ENCODE measurements at regions not wholly inside any gene's neighbourhood (a gene's known extent, or its start where the extent isn't known, plus 50 kb on each side); places are given as distances from the start of the nearest gene placed in this dataset.

- no peaks in the 10 kb centered on the region for H3K36me3 ChIP-seq
- ATAC-seq (no peak), DNase-seq (no peak)
- H3K27ac ChIP-seq: no peak overlapping the region
- H3K4me3 ChIP-seq: no peak overlapping the region
- TF ChIP-seq POLR2A (IDR thresholded peaks at IDR 0.05) (no peak), CTCF (IDR thresholded peaks at IDR 0.05) (peak in 6 of 12 donors; percentile 11 to 25 (median 19))
- H3K27me3 ChIP-seq: no peaks in the 10 kb centered on the region
- intact Hi-C loops (cut with DNase I): no loop called here
- H3K4me1 ChIP-seq: peaks cover 0 to 2% (median 0%) of the 10 kb centered on the region in 12 donors
- peaks cover 0 to 3% (median 0%) of the 10 kb centered on the region in 12 donors for H3K9me3 ChIP-seq
- WGBS, 4 donors: 93 to 100% (median 97%) methylated on average over 1 of the region's 1 CpG
Measured at GRCh38 chr2:187174582-187174981, 273.5 kb downstream of the CALCRL start.

GRCh38 chr2:187171318-187171717, 276.7 kb downstream of the CALCRL start:
- Histone ChIP-seq H3K36me3 (no peaks in the 10 kb centered on the region), H3K4me1 (peaks cover 0 to 14% (median 0%) of the 10 kb centered on the region in 12 donors), H3K4me3 (no peak overlapping the region), H3K27ac (no peak overlapping the region), H3K9me3 (peaks cover 0 to 3% (median 0%) of the 10 kb centered on the region in 12 donors), H3K27me3 (no peaks in the 10 kb centered on the region)
- ATAC-seq (no peak), DNase-seq (no peak)
- no peak for TF ChIP-seq CTCF (IDR thresholded peaks at IDR 0.05)
- TF ChIP-seq POLR2A (IDR thresholded peaks at IDR 0.05): no peak
- 60 to 67% (median 65%) methylated on average over 3 of the region's 3 CpGs for WGBS, 4 donors
- intact Hi-C loops (cut with DNase I): no loop called here

GRCh38 chr2:187169864-187170263, 278.2 kb downstream of the CALCRL start:
- intact Hi-C loops (cut with DNase I): no loop called here
- Histone ChIP-seq H3K36me3 (no peaks in the 10 kb centered on the region), H3K27me3 (no peaks in the 10 kb centered on the region), H3K27ac (no peak overlapping the region), H3K4me1 (peaks cover 0 to 14% (median 0%) of the 10 kb centered on the region in 12 donors), H3K4me3 (no peak overlapping the region), H3K9me3 (peaks cover 0 to 3% (median 0%) of the 10 kb centered on the region in 12 donors)
- no peak for TF ChIP-seq POLR2A (IDR thresholded peaks at IDR 0.05)
- TF ChIP-seq CTCF (IDR thresholded peaks at IDR 0.05): no peak
- DNase-seq (no peak), ATAC-seq (peak in 2 of 4 donors; percentile 18 to 64)
- WGBS, 4 donors: 59 to 67% (median 65%) methylated on average over 3 of the region's 3 CpGs

GRCh38 chr2:187168720-187169713, 279.0 kb downstream of the CALCRL start:
- ATAC-seq (no peak), DNase-seq (no peak)
- intact Hi-C loops (cut with DNase I): no loop called here
- H3K4me1 ChIP-seq: peaks cover 0 to 14% (median 0%) of the 10 kb centered on the region in 12 donors
- no peaks in the 10 kb centered on the region for H3K27me3 ChIP-seq
- no peaks in the 10 kb centered on the region for H3K36me3 ChIP-seq
- 45 to 56% (median 51%) methylated on average over 4 of the region's 4 CpGs for WGBS, 4 donors
- TF ChIP-seq CTCF (IDR thresholded peaks at IDR 0.05): no peak
- no peak for TF ChIP-seq POLR2A (IDR thresholded peaks at IDR 0.05)
- no peak overlapping the region for H3K4me3 ChIP-seq
- H3K27ac ChIP-seq: no peak overlapping the region
- H3K9me3 ChIP-seq: peaks cover 0 to 3% (median 0%) of the 10 kb centered on the region in 12 donors

Data from heart left ventricle (tissue), 16 donors.